ENCODE measurements at regions not wholly inside any gene's neighbourhood (a gene's known extent, or its start where the extent isn't known, plus 50 kb on each side); places are given as distances from the start of the nearest gene placed in this dataset.

GRCh38 chr3:6125520-6125919, 735.4 kb upstream of the GRM7 start:
- no peak overlapping the region for H3K4me3 ChIP-seq
- 43 to 49% methylated on average over 3 of the region's 3 CpGs for WGBS, 2 donors

GRCh38 chr3:6132684-6133432, 728.1 kb upstream of the GRM7 start:
- TF ChIP-seq CTCF (IDR thresholded peaks at IDR 0.05) (no peak), POLR2A (IDR thresholded peaks at IDR 0.05) (no peak), EP300 (IDR thresholded peaks at IDR 0.05) (no peak)
- Histone ChIP-seq H3K27me3 (no peaks in the 10 kb centered on the region), H3K9me3 (peaks cover 0 to 2% (median 0%) of the 10 kb centered on the region in 4 donors), H3K27ac (no peak overlapping the region), H3K4me3 (no peak overlapping the region), H3K36me3 (no peaks in the 10 kb centered on the region), H3K4me1 (no peaks in the 10 kb centered on the region)
- WGBS, 2 donors, result 87 to 94% methylated on average over 8 of the region's 8 CpGs
- DNase-seq (ENCODE audit: low spot score in 2 of 2), result no peak

More at GRCh38 chr3:6125520-6125919, 735.4 kb upstream of the GRM7 start:
- Histone ChIP-seq H3K27me3 (no peaks in the 10 kb centered on the region), H3K36me3 (no peaks in the 10 kb centered on the region), H3K9me3 (peaks cover 0 to 7% (median 0%) of the 10 kb centered on the region in 4 donors), H3K27ac (no peak overlapping the region), H3K4me1 (no peaks in the 10 kb centered on the region)
- TF ChIP-seq EP300 (IDR thresholded peaks at IDR 0.05), result no peak
- no peak for DNase-seq (ENCODE audit: low spot score in 2 of 2)

GRCh38 chr3:6142707-6143106, 718.2 kb upstream of the GRM7 start:
- Histone ChIP-seq H3K27me3 (no peaks in the 10 kb centered on the region), H3K9me3 (peaks cover 0 to 7% (median 0%) of the 10 kb centered on the region in 4 donors), H3K4me3 (no peak overlapping the region), H3K27ac (no peak overlapping the region), H3K4me1 (no peaks in the 10 kb centered on the region), H3K36me3 (no peaks in the 10 kb centered on the region)
- 76 to 77% methylated on average over 3 of the region's 3 CpGs for WGBS, 2 donors
- no peak for DNase-seq (ENCODE audit: low spot score in 2 of 2)
- TF ChIP-seq CTCF (IDR thresholded peaks at IDR 0.05) (no peak), POLR2A (IDR thresholded peaks at IDR 0.05) (no peak), EP300 (IDR thresholded peaks at IDR 0.05) (no peak)

GRCh38 chr3:6147883-6148282, 713.0 kb upstream of the GRM7 start:
- no peak for DNase-seq (ENCODE audit: low spot score in 2 of 2)
- 91 to 92% methylated on average over 6 of the region's 6 CpGs for WGBS, 2 donors
- TF ChIP-seq CTCF (IDR thresholded peaks at IDR 0.05), result no peak
- no peak for TF ChIP-seq EP300 (IDR thresholded peaks at IDR 0.05)
- no peak for TF ChIP-seq POLR2A (IDR thresholded peaks at IDR 0.05)
- Histone ChIP-seq H3K4me1 (no peaks in the 10 kb centered on the region), H3K4me3 (no peak overlapping the region), H3K27me3 (no peaks in the 10 kb centered on the region), H3K9me3 (peaks cover 0 to 7% (median 0%) of the 10 kb centered on the region in 4 donors), H3K27ac (no peak overlapping the region), H3K36me3 (no peaks in the 10 kb centered on the region)

GRCh38 chr3:6155650-6156338, 705.1 kb upstream of the GRM7 start:
- Histone ChIP-seq H3K4me1 (no peaks in the 10 kb centered on the region), H3K27ac (no peak overlapping the region), H3K9me3 (no peaks in the 10 kb centered on the region), H3K27me3 (no peaks in the 10 kb centered on the region), H3K4me3 (no peak overlapping the region), H3K36me3 (no peaks in the 10 kb centered on the region)
- 75 to 80% methylated on average over 4 of the region's 4 CpGs for whole genome bisulfite sequencing, 2 donors
- no peak for DNase-seq (ENCODE audit: low spot score in 2 of 2)
- no peak for TF ChIP-seq EP300 (IDR thresholded peaks at IDR 0.05)
- no peak for TF ChIP-seq POLR2A (IDR thresholded peaks at IDR 0.05)
- no peak for TF ChIP-seq CTCF (IDR thresholded peaks at IDR 0.05)
